ENCODE measurements at regions not wholly inside any gene's neighbourhood (a gene's known extent, or its start where the extent isn't known, plus 50 kb on each side); places are given as distances from the start of the nearest gene placed in this dataset.

- TF ChIP-seq CTCF (IDR thresholded peaks at IDR 0.05; ENCODE audit: insufficient read depth, low read depth, low read length) (no peak), EZH2 (IDR thresholded peaks at IDR 0.05; ENCODE audit: insufficient read depth, low read length) (no peak)
These were observed 128.8 kb upstream of the CD93 start for GRCh38 chr20:23214903-23215302.
